Esophagus muscularis mucosa (tissue), 4 donors: ENCODE measurements at regions not wholly inside any gene's neighbourhood (a gene's known extent, or its start where the extent isn't known, plus 50 kb on each side); places are given as distances from the start of the nearest gene placed in this dataset.

Source experiments
- DNase-seq: peaks from one replicate; pipeline ENCODE4 v3.0.0-alpha.2; 2017; ENCODE audit errors: extremely low spot score
- H3K27ac ChIP-seq, 4 donors: fragments of 200-600 bp; sonication (generic); replicated peaks in 1 of 4; 1 replicate in 3 of 4; 2 replicates in 1 of 4; pipeline ENCODE4 v1.5.1; 2016 to 2019; ENCODE audit warnings: mild to moderate bottlenecking in 1 of 4
- H3K27me3 ChIP-seq, 4 donors: fragments of 200-600 bp; sonication (generic); one replicate each; pipeline versions ENCODE4 v1.5.1 to v1.6.0; 2016 to 2019
- H3K36me3 ChIP-seq, 4 donors: fragments of 200-600 bp; sonication (generic); one replicate each; pipeline ENCODE4 v1.5.1; 2016 to 2019
- H3K4me1 ChIP-seq, 4 donors: fragments of 200-600 bp; sonication (generic); one replicate each; pipeline ENCODE4 v1.5.1; 2016 to 2019
- H3K4me3 ChIP-seq, 4 donors: fragments of 200-600 bp; sonication (generic); 1 replicate in 2 of 4; 2 replicates in 2 of 4; pipeline ENCODE4 v1.5.1; 2016 to 2019; ENCODE audit warnings: mild to moderate bottlenecking in 4 of 4, moderate library complexity in 1 of 4
- H3K9me3 ChIP-seq, 4 donors: fragments of 200-600 bp; sonication (generic); 1 replicate in 3 of 4; 2 replicates in 1 of 4; pipeline ENCODE4 v1.5.1; 2016 to 2019
- CTCF ChIP-seq, 3 experiments: fragments of 200-600 bp in 2 of 3; fragments of 450-650 bp in 1 of 3; sonication (generic) in 2 of 3; IDR thresholded peaks; one replicate each; pipeline ENCODE4 v1.5.1; 2017 to 2019; ENCODE audit warnings: antibody characterized with exemption in 3 of 3, mild to moderate bottlenecking in 2 of 3, moderate library complexity in 1 of 3
- EP300 ChIP-seq: sonication (generic); formaldehyde crosslinking; IDR thresholded peaks from one replicate; pipeline ENCODE4 v1.6.1; 2017; ENCODE audit warnings: antibody characterized with exemption
- POLR2A ChIP-seq: fragments of 450-650 bp; IDR thresholded peaks from one replicate; pipeline ENCODE4 v1.6.1; 2017; ENCODE audit warnings: antibody characterized with exemption, moderate library complexity, mild to moderate bottlenecking, low read depth
- POLR2AphosphoS5 ChIP-seq, 2 donors: sonication (generic); formaldehyde crosslinking; IDR thresholded peaks; one replicate each; pipeline ENCODE4 v1.6.1; 2017; ENCODE audit warnings: antibody characterized with exemption in 2 of 2
- WGBS: methylation state at CpG from one replicate; pipeline ENCODE4 v1.1.5; 2018; 5-methylcytosine and 5-hydroxymethylcytosine counted together
- intact Hi-C: fragments of 100-400 bp; cut with DNase I; formaldehyde crosslinking; loops from one replicate; pipeline ENCODE4 v1.15.1; 2023

DNA sequence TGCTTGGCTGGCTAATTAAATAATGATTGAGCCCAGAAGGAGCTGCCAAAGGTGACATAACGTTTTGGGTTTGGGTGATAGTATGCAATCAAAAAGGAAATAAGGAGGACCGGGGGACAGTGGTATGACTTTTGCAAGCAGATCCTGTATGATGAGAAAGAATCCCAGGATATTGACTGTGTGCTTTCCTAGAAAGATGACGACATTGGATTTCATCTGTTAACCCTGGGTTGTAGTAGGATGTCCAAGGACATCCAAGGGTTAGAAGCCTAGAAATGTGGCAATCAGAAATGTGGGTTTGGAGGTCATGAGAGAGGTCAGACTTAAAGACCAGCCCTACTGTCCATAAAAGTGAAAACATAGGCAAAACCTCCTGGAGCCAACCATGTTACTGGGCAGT is 50.3 kb upstream of the HMHB1 start:
- Histone ChIP-seq H3K27ac (no peak overlapping the region), H3K27me3 (no peaks in the 10 kb centered on the region), H3K4me1 (peaks cover 13 to 31% (median 28%) of the 10 kb centered on the region in 4 donors), H3K9me3 (no peaks in the 10 kb centered on the region), H3K4me3 (no peak overlapping the region), H3K36me3 (no peaks in the 10 kb centered on the region)
- no peak for DNase-seq
- whole genome bisulfite sequencing, result 74% methylated on average over 3 of the region's 3 CpGs
- TF ChIP-seq EP300 (no peak), CTCF (IDR thresholded peaks at IDR 0.05) (no peak), POLR2A (no peak), POLR2AphosphoS5 (IDR thresholded peaks at IDR 0.05) (no peak)
- intact Hi-C loops, result no loop called here

GRCh38 chr5:143760755-143761154 is 51.2 kb upstream of the HMHB1 start:
- TF ChIP-seq EP300, result no peak
- TF ChIP-seq POLR2A, result no peak
- no peak for TF ChIP-seq POLR2AphosphoS5 (IDR thresholded peaks at IDR 0.05)
- TF ChIP-seq CTCF (IDR thresholded peaks at IDR 0.05), result no peak
- DNase-seq, result no peak
- intact Hi-C loops, result no loop called here
- 100% methylated on average over 1 of the region's 1 CpG for WGBS
- no peaks in the 10 kb centered on the region for H3K9me3 ChIP-seq
- peaks cover 13 to 31% (median 28%) of the 10 kb centered on the region in 4 donors for H3K4me1 ChIP-seq
- H3K27me3 ChIP-seq, result no peaks in the 10 kb centered on the region
- H3K36me3 ChIP-seq, result no peaks in the 10 kb centered on the region
- H3K4me3 ChIP-seq, result no peak overlapping the region
- H3K27ac ChIP-seq, result no peak overlapping the region

- DNase-seq, result no peak
- no peak for TF ChIP-seq EP300
- no peak for TF ChIP-seq POLR2AphosphoS5 (IDR thresholded peaks at IDR 0.05)
- TF ChIP-seq POLR2A, result no peak
- TF ChIP-seq CTCF (IDR thresholded peaks at IDR 0.05), result no peak
- Histone ChIP-seq H3K36me3 (no peaks in the 10 kb centered on the region), H3K9me3 (no peaks in the 10 kb centered on the region), H3K4me3 (no peak overlapping the region), H3K4me1 (peaks cover 13 to 31% (median 28%) of the 10 kb centered on the region in 4 donors), H3K27me3 (no peaks in the 10 kb centered on the region), H3K27ac (no peak overlapping the region)
- intact Hi-C loops, result no loop called here
- 82% methylated on average over 1 of the region's 1 CpG for WGBS
These were observed 51.8 kb upstream of the HMHB1 start for GRCh38 chr5:143760131-143760505.

DNA sequence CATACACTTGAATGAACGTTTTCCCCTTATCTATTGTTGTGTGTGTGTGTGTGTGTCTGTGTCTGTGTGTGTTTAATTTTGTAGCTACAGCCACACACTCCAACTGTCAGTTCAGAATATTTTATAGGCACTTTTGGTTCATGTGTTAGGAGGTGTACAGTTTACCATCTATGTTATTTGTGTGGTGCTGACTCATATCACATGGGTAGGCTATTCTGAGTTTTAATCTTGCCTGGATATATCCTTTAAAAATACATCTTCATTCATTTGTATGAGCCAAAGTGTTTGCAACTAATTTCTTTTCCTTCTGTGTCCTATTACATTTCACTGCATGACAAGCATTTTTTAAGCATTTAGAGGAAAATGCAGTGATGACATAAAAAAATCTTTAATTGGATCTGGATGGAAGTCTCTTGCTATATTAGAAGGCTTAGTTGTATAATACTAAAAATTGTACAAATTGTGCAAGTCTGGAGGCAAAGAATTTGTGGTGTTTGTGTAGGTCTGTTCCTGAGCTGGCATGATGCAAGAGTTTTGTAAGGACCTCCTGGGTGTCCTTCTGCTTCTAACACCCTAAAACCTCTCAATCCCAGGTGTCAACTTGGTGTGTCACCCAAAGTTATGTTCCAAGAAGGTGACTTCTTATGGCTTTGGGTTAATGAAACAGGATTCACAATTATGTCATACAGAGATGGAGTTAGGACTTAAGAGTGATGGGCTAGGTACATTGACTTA is 52.4 kb upstream of the HMHB1 start:
- Histone ChIP-seq H3K27me3 (no peaks in the 10 kb centered on the region), H3K36me3 (no peaks in the 10 kb centered on the region), H3K4me3 (no peak overlapping the region), H3K9me3 (no peaks in the 10 kb centered on the region), H3K27ac (peak overlapping the region; percentile 25 to 62 (median 50)), H3K4me1 (peaks cover 13 to 31% (median 28%) of the 10 kb centered on the region in 4 donors)
- WGBS, result 41% methylated on average over 1 of the region's 1 CpG
- intact Hi-C loops, result no loop called here
- TF ChIP-seq EP300 (no peak), POLR2A (no peak), CTCF (IDR thresholded peaks at IDR 0.05) (no peak), POLR2AphosphoS5 (IDR thresholded peaks at IDR 0.05) (no peak)
- no peak for DNase-seq

GRCh38 chr5:143758750-143759149 is 53.2 kb upstream of the HMHB1 start:
- Histone ChIP-seq H3K4me3 (no peak overlapping the region), H3K36me3 (no peaks in the 10 kb centered on the region), H3K27ac (peak overlapping the region; percentile 25 to 62 (median 50)), H3K27me3 (no peaks in the 10 kb centered on the region), H3K4me1 (peaks cover 13 to 31% (median 28%) of the 10 kb centered on the region in 4 donors), H3K9me3 (no peaks in the 10 kb centered on the region)
- no peak for DNase-seq
- TF ChIP-seq POLR2AphosphoS5 (IDR thresholded peaks at IDR 0.05) (peak in 1 of 2 donors; percentile 75), POLR2A (no peak)
- intact Hi-C loops, result no loop called here
- WGBS, result 35% methylated on average over 3 of the region's 3 CpGs
